IMR-90 (cell line): ENCODE measurements at regions not wholly inside any gene's neighbourhood (a gene's known extent, or its start where the extent isn't known, plus 50 kb on each side); places are given as distances from the start of the nearest gene placed in this dataset.

Experiments used
- ATAC-seq: fragments of 200-7000 bp; cut with Tn5 transposase; 2 replicates; pipeline ENCODE4 v1.9.1; 2020; ENCODE audit warnings: low read depth, mild to moderate bottlenecking, moderate library complexity
- BruUV-seq: library from RNA; stranded (reverse); fragments of 400-500 nt; replicated peaks from 2 replicates; lab custom pipeline; 2021; lab: Mats Ljungman, UMichigan
- CTCF ChIA-PET: fragments of 300-600 bp; formaldehyde crosslinking; extraction: SDS; loops from one replicate; lab custom pipeline; 2021; ENCODE audit warnings: antibody characterized with exemption; lab: Yijun Ruan, JAX
- POLR2A ChIA-PET: fragments of 300-600 bp; sonication (Branson Sonifier 250); formaldehyde crosslinking; loops from one replicate; lab custom pipeline; 2022; ENCODE audit warnings: antibody characterized with exemption; ENCODE audit not compliant: unreplicated experiment; lab: Charles Lee
- DNase-seq: peaks from one replicate; pipeline ENCODE4 v3.0.0; 2013
- H2AFZ ChIP-seq: replicated peaks from 2 replicates; pipeline ENCODE3; 2013; ENCODE audit warnings: low read length, mild to moderate bottlenecking; ENCODE audit not compliant: poor library complexity
- H2AK5ac ChIP-seq: 2 replicates; pipeline ENCODE4 v1.6.1; 2013; ENCODE audit warnings: low read depth, low read length, inconsistent platforms
- H2AK9ac ChIP-seq: replicated peaks from 2 replicates; pipeline ENCODE3; 2013; ENCODE audit warnings: mild to moderate bottlenecking, low read depth, low read length, moderate library complexity; ENCODE audit not compliant: poor library complexity
- H2BK120ac ChIP-seq: 2 replicates; pipeline ENCODE4 v1.6.1; 2013; ENCODE audit warnings: low read depth, low read length, inconsistent platforms
- H2BK15ac ChIP-seq: 3 replicates; pipeline ENCODE4 v1.6.1; 2013; ENCODE audit warnings: low read depth, low read length, inconsistent platforms
- H2BK20ac ChIP-seq: 2 replicates; pipeline ENCODE4 v1.6.1; 2013; ENCODE audit warnings: low read depth, mild to moderate bottlenecking, inconsistent platforms, low read length, moderate library complexity
- H2BK5ac ChIP-seq: 2 replicates; pipeline ENCODE4 v1.6.1; 2013; ENCODE audit warnings: mild to moderate bottlenecking, low read depth, low read length, inconsistent platforms; ENCODE audit not compliant: poor library complexity, severe bottlenecking
- H3K14ac ChIP-seq: replicated peaks from 2 replicates; pipeline ENCODE4 v1.6.1; 2013; ENCODE audit warnings: low read depth, low read length, inconsistent platforms
- H3K18ac ChIP-seq: 2 replicates; pipeline ENCODE4 v1.6.1; 2013; ENCODE audit warnings: low read depth, low read length, control low read depth
- H3K23ac ChIP-seq: 2 replicates; pipeline ENCODE4 v1.6.1; 2013; ENCODE audit warnings: low read depth, low read length, inconsistent platforms
- H3K27ac ChIP-seq: 2 replicates; pipeline ENCODE4 v1.5.1; 2013; ENCODE audit warnings: mild to moderate bottlenecking, control low read depth, low read length; ENCODE audit not compliant: insufficient read depth
- H3K27me3 ChIP-seq: 2 replicates; pipeline ENCODE4 v1.6.1; 2013; ENCODE audit warnings: low read length; ENCODE audit not compliant: control insufficient read depth, insufficient read depth
- H3K36me3 ChIP-seq: 2 replicates; pipeline ENCODE4 v1.6.1; 2013; ENCODE audit warnings: low read length, mixed read lengths; ENCODE audit not compliant: control insufficient read depth, insufficient read depth
- H3K4ac ChIP-seq: 2 replicates; pipeline ENCODE4 v1.6.1; 2013; ENCODE audit warnings: low read depth, low read length, inconsistent platforms
- H3K4me1 ChIP-seq: 2 replicates; pipeline ENCODE4 v1.6.1; 2013; ENCODE audit warnings: low read length, mixed read lengths; ENCODE audit not compliant: control insufficient read depth, insufficient read depth
- H3K4me2 ChIP-seq: 2 replicates; pipeline ENCODE4 v1.6.1; 2013; ENCODE audit warnings: low read depth, mild to moderate bottlenecking, control low read depth, low read length, moderate library complexity
- H3K4me3 ChIP-seq: 2 replicates; pipeline ENCODE4 v1.5.1; 2013; ENCODE audit warnings: low read depth, mild to moderate bottlenecking, control low read depth, low read length, moderate library complexity; ENCODE audit not compliant: insufficient read depth
- H3K56ac ChIP-seq: 2 replicates; pipeline ENCODE4 v1.6.1; 2013; ENCODE audit warnings: low read length, inconsistent platforms; ENCODE audit not compliant: insufficient read depth; ENCODE audit errors: extremely low read depth
- H3K79me1 ChIP-seq, 2 experiments: 2 replicates each; pipeline ENCODE4 v1.6.1; 2013; ENCODE audit warnings: low read length in 2 of 2, inconsistent platforms in 1 of 2, low read depth in 1 of 2
- H3K9ac ChIP-seq: 2 replicates; pipeline ENCODE4 v1.6.1; 2013; ENCODE audit warnings: low read depth, low read length, control low read depth
- H3K9me1 ChIP-seq: 2 replicates; pipeline ENCODE4 v1.6.1; 2013; ENCODE audit warnings: low read length, inconsistent platforms; ENCODE audit not compliant: insufficient read depth
- H3K9me3 ChIP-seq: 2 replicates; pipeline ENCODE4 v1.6.1; 2013; ENCODE audit warnings: low read length; ENCODE audit not compliant: control insufficient read depth, insufficient read depth
- H4K20me1 ChIP-seq: 2 replicates; pipeline ENCODE4 v1.6.1; 2013; ENCODE audit warnings: low read length, inconsistent platforms; ENCODE audit not compliant: insufficient read depth
- H4K5ac ChIP-seq: 2 replicates; pipeline ENCODE4 v1.6.1; 2013; ENCODE audit warnings: mild to moderate bottlenecking, low read depth, low read length, control low read depth
- H4K8ac ChIP-seq, 2 experiments: 2 replicates each; pipeline ENCODE4 v1.6.1; 2013; ENCODE audit warnings: low read depth in 2 of 2, low read length in 2 of 2, control low read depth in 1 of 2, inconsistent platforms in 1 of 2
- H4K91ac ChIP-seq: 2 replicates; pipeline ENCODE4 v1.6.1; 2013; ENCODE audit warnings: low read depth, low read length, inconsistent platforms; ENCODE audit not compliant: insufficient read depth
- BHLHE40 ChIP-seq: fragments of 150-350 bp; IDR thresholded peaks from 2 replicates; pipeline ENCODE4 v1.6.1; 2016; ENCODE audit warnings: mild to moderate bottlenecking, low read depth, low read length
- CEBPB ChIP-seq: IDR thresholded peaks from 2 replicates; pipeline ENCODE4 v1.6.1; 2012; ENCODE audit warnings: low read depth, low read length, improper control_type of control experiment
- FOS ChIP-seq: fragments of 150-350 bp; IDR thresholded peaks from 2 replicates; pipeline ENCODE4 v1.6.1; 2016; ENCODE audit warnings: low read depth, low read length
- MAFK ChIP-seq: IDR thresholded peaks from 2 replicates; pipeline ENCODE4 v1.6.1; 2012; ENCODE audit warnings: low read depth, low read length, improper control_type of control experiment
- MAZ ChIP-seq: IDR thresholded peaks from 2 replicates; pipeline ENCODE4 v1.6.1; 2012; ENCODE audit warnings: low read depth, mild to moderate bottlenecking, low read length, improper control_type of control experiment, moderate library complexity, borderline replicate concordance
- POLR2A ChIP-seq: IDR thresholded peaks from 2 replicates; pipeline ENCODE4 v1.6.1; 2012; ENCODE audit warnings: mild to moderate bottlenecking, low read depth, low read length
- RCOR1 ChIP-seq: IDR thresholded peaks from 2 replicates; pipeline ENCODE4 v1.6.1; 2012; ENCODE audit warnings: mild to moderate bottlenecking, low read length, improper control_type of control experiment; ENCODE audit not compliant: insufficient replicate concordance
- SMC3 ChIP-seq: fragments of 150-350 bp; IDR thresholded peaks from 2 replicates; pipeline ENCODE4 v1.6.1; 2016; ENCODE audit warnings: low read depth, mild to moderate bottlenecking, antibody characterized with exemption, low read length, moderate library complexity
- USF2 ChIP-seq: fragments of 150-350 bp; IDR thresholded peaks from 2 replicates; pipeline ENCODE4 v1.6.1; 2017; ENCODE audit warnings: mild to moderate bottlenecking, antibody characterized with exemption, low read length, low read depth
- WGBS, 2 experiments: methylation state at CpG; one replicate each; pipeline versions ENCODE4 v1.1.5 to v1.1.7; 2013; ENCODE audit warnings: missing lambda C conversion rate in 2 of 2; ENCODE audit not compliant: insufficient read length in 1 of 2; ENCODE audit errors: extremely low coverage in 2 of 2; 5-methylcytosine and 5-hydroxymethylcytosine counted together
- dilution Hi-C: fragments of 300-500 bp; cut with HindIII; formaldehyde crosslinking; loops from one replicate; pipeline ENCODE4 v1.14.3; 2018; ENCODE audit warnings: low sequenced_read_pairs; ENCODE audit not compliant: unreplicated experiment
- in situ Hi-C: fragments of 300-500 bp; cut with MboI; formaldehyde crosslinking; loops from 3 replicates; pipeline ENCODE4 v1.14.3; 2019; ENCODE audit warnings: low sequenced_read_pairs, inconsistent platforms, mixed read lengths
- intact Hi-C: fragments of 100-400 bp; cut with micrococcal nuclease; formaldehyde crosslinking; loops from 2 replicates; pipeline ENCODE4 v1.10.0; 2022
- TF ChIP-seq, protein P1 (sequence below): fragments of 150-350 bp; IDR thresholded peaks from 2 replicates; pipeline ENCODE4 v1.6.1; 2016; ENCODE audit warnings: low read depth, mild to moderate bottlenecking, low read length, moderate library complexity, borderline replicate concordance

DNA sequence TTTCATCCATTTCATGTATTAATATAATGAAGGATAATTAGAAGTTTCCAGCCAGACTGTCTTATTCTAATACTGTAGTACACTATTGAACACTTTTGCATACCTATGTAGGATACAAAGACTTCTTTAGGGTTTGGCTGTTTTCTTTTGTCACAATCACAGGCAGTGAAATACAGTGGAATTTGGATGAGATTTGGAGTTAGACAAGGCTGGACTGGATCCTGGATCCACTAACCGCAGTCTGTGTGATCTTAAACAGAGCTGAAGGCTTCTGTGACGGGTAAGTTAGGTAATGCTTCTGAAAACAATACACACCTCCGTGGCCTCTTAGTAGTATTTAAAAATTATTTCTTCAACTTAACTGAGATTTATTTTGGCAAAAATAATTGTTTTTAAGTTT, 1128.6 kb upstream of the CDH2 start:
- H3K4me2 ChIP-seq: no peak overlapping the region
- no peaks in the 10 kb centered on the region for H3K9me3 ChIP-seq
- in situ Hi-C loops (no loop called here), dilution Hi-C loops (no loop called here), intact Hi-C loops (no loop called here)
- H3K56ac ChIP-seq: no peak overlapping the region
- no peak overlapping the region for H4K5ac ChIP-seq
- no peak overlapping the region for H4K91ac ChIP-seq
- POLR2A ChIA-PET: no interaction called here
- H4K20me1 ChIP-seq: no peaks in the 10 kb centered on the region
- no peak overlapping the region for H2BK120ac ChIP-seq
- ATAC-seq (no peak), DNase-seq (no peak)
- H3K4me1 ChIP-seq: no peaks in the 10 kb centered on the region
- TF ChIP-seq FOS (no peak), RCOR1 (no peak), SMC3 (no peak), USF2 (no peak), POLR2A (no peak), BHLHE40 (no peak), MAZ (no peak), CEBPB (no peak), MAFK (no peak)
- TF ChIP-seq, protein P1, sequence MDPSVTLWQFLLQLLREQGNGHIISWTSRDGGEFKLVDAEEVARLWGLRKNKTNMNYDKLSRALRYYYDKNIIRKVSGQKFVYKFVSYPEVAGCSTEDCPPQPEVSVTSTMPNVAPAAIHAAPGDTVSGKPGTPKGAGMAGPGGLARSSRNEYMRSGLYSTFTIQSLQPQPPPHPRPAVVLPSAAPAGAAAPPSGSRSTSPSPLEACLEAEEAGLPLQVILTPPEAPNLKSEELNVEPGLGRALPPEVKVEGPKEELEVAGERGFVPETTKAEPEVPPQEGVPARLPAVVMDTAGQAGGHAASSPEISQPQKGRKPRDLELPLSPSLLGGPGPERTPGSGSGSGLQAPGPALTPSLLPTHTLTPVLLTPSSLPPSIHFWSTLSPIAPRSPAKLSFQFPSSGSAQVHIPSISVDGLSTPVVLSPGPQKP: no peak
- no TSS peak for BruUV-seq
- H3K14ac ChIP-seq: no peak overlapping the region
- H3K23ac ChIP-seq: no peak overlapping the region
- WGBS, 2 experiments: no CpG with 5 or more reads among the region's 3 CpGs
- no peak overlapping the region for H2AFZ ChIP-seq
- H2BK15ac ChIP-seq: no peak overlapping the region
- H3K9ac ChIP-seq: no peak overlapping the region
- H3K27ac ChIP-seq: no peak overlapping the region
- H2AK9ac ChIP-seq: no peak overlapping the region
- no peaks in the 10 kb centered on the region for H3K27me3 ChIP-seq
- no peak overlapping the region for H3K18ac ChIP-seq
- no peak overlapping the region for H3K4me3 ChIP-seq
- no peaks in the 10 kb centered on the region for H3K36me3 ChIP-seq
- no peaks in the 10 kb centered on the region for H3K9me1 ChIP-seq
- H2BK20ac ChIP-seq: no peak overlapping the region
- H2AK5ac ChIP-seq: no peak overlapping the region
- H4K8ac ChIP-seq: no peak overlapping the region
- H3K79me1 ChIP-seq: no peaks in the 10 kb centered on the region
- no peak overlapping the region for H2BK5ac ChIP-seq
- CTCF ChIA-PET: no interaction called here
- no peak overlapping the region for H3K4ac ChIP-seq
